WTC11 (cell line): ENCODE measurements at regions not wholly inside any gene's neighbourhood (a gene's known extent, or its start where the extent isn't known, plus 50 kb on each side); places are given as distances from the start of the nearest gene placed in this dataset.

Experiments
- CREM ChIP-seq: sonication (generic); formaldehyde crosslinking; IDR thresholded peaks from 2 replicates; pipeline ENCODE4 v1.8.1; 2022; ENCODE audit warnings: mild to moderate bottlenecking, missing genetic modification reagents, moderate library complexity
- EMX1 ChIP-seq: fragments of 250-450 bp; sonication (Bioruptor Pico); IDR thresholded peaks from 2 replicates; pipeline ENCODE4 v1.8.0; 2021; ENCODE audit warnings: mild to moderate bottlenecking
- ESRRA ChIP-seq: sonication (generic); formaldehyde crosslinking; IDR thresholded peaks from 2 replicates; pipeline ENCODE4 v1.8.1; 2022; ENCODE audit warnings: mild to moderate bottlenecking, missing genetic modification reagents, borderline replicate concordance
- ETV6 ChIP-seq: sonication (generic); formaldehyde crosslinking; IDR thresholded peaks from 2 replicates; pipeline ENCODE4 v1.8.1; 2022; ENCODE audit warnings: mild to moderate bottlenecking, missing genetic modification reagents
- NFE2L1 ChIP-seq: sonication (generic); formaldehyde crosslinking; IDR thresholded peaks from 2 replicates; pipeline ENCODE4 v1.8.1; 2023; ENCODE audit warnings: missing genetic modification reagents
- TEAD4 ChIP-seq: sonication (generic); formaldehyde crosslinking; IDR thresholded peaks from 2 replicates; pipeline ENCODE4 v1.8.0; 2022; ENCODE audit warnings: mild to moderate bottlenecking, missing genetic modification reagents
- TF ChIP-seq, protein P1 (sequence below): sonication (generic); formaldehyde crosslinking; conservative IDR thresholded peaks from 2 replicates; pipeline ENCODE4 v1.8.1; 2022; ENCODE audit warnings: mild to moderate bottlenecking, missing genetic modification reagents
- TF ChIP-seq, protein P2 (sequence below): fragments of 200-600 bp; IDR thresholded peaks from 2 replicates; pipeline ENCODE4 v1.8.0; 2022; ENCODE audit warnings: antibody characterized with exemption
- TF ChIP-seq, protein P3 (sequence below): sonication (generic); formaldehyde crosslinking; IDR thresholded peaks from 2 replicates; pipeline ENCODE4 v1.8.1; 2023; ENCODE audit warnings: mild to moderate bottlenecking, missing genetic modification reagents
- TF ChIP-seq, protein P4 (sequence below): sonication (generic); formaldehyde crosslinking; IDR thresholded peaks from 2 replicates; pipeline ENCODE4 v1.8.0; 2022; ENCODE audit warnings: mild to moderate bottlenecking, missing genetic modification reagents
- TF ChIP-seq, protein P5 (sequence below): fragments of 250-450 bp; sonication (Bioruptor Pico); IDR thresholded peaks from 2 replicates; pipeline ENCODE4 v2.1.2; 2022; ENCODE audit warnings: mild to moderate bottlenecking, moderate library complexity

DNA sequence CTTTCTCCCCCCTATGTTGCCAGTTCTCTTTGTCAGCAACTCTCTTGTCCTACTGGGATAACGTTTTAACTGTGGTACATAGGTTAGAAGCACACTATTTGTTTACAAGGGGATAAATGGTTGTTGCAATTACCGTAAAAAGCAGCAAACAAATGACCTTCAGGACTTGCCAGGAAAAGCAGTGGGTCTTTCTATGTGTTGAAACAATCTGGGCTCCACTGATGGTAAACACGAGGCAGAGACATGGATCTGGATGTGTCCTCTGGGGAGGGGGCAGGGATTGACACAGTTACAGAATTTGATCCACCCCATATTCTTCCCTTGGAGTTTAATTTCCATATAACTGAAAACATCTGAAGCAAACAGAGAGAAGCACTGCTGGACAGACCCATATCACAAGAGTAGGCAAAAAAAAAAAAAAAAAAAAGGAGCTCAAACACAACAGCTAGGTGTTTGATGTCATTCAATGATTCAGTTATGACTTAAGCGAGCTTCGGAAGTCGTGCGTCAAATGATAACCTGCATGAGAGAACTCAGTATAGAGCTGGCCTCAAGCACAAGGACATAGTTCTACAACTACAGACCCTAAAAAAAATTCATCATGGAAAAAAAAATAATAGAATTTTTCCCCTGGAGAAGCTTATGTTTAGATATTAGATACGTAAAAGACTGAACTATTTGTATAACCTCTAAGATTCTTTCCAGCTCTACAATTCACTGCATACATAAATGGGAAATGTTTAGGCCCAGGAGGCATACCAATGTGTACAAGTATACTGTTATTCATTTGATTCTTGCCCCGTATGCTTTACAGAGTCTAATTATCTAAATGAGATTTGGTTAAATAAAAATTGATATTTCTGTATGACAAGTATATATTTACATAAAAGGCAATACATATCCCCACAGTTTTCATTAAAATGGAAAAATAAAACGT lies 127.7 kb downstream of the ALDH8A1 start:
- TF ChIP-seq, protein P1, sequence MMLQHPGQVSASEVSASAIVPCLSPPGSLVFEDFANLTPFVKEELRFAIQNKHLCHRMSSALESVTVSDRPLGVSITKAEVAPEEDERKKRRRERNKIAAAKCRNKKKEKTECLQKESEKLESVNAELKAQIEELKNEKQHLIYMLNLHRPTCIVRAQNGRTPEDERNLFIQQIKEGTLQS (CRISPR knock-in tag) = no peak
- TF ChIP-seq TEAD4 (no peak), EMX1 (no peak), NFE2L1 (CRISPR knock-in tag) (no peak), ETV6 (CRISPR knock-in tag) (no peak), CREM (CRISPR knock-in tag) (no peak), ESRRA (CRISPR knock-in tag) (no peak)
- TF ChIP-seq, protein P2, sequence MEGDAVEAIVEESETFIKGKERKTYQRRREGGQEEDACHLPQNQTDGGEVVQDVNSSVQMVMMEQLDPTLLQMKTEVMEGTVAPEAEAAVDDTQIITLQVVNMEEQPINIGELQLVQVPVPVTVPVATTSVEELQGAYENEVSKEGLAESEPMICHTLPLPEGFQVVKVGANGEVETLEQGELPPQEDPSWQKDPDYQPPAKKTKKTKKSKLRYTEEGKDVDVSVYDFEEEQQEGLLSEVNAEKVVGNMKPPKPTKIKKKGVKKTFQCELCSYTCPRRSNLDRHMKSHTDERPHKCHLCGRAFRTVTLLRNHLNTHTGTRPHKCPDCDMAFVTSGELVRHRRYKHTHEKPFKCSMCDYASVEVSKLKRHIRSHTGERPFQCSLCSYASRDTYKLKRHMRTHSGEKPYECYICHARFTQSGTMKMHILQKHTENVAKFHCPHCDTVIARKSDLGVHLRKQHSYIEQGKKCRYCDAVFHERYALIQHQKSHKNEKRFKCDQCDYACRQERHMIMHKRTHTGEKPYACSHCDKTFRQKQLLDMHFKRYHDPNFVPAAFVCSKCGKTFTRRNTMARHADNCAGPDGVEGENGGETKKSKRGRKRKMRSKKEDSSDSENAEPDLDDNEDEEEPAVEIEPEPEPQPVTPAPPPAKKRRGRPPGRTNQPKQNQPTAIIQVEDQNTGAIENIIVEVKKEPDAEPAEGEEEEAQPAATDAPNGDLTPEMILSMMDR = no peak
- TF ChIP-seq, protein P3, sequence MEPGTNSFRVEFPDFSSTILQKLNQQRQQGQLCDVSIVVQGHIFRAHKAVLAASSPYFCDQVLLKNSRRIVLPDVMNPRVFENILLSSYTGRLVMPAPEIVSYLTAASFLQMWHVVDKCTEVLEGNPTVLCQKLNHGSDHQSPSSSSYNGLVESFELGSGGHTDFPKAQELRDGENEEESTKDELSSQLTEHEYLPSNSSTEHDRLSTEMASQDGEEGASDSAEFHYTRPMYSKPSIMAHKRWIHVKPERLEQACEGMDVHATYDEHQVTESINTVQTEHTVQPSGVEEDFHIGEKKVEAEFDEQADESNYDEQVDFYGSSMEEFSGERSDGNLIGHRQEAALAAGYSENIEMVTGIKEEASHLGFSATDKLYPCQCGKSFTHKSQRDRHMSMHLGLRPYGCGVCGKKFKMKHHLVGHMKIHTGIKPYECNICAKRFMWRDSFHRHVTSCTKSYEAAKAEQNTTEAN (CRISPR knock-in tag) = no peak
- TF ChIP-seq, protein P4, sequence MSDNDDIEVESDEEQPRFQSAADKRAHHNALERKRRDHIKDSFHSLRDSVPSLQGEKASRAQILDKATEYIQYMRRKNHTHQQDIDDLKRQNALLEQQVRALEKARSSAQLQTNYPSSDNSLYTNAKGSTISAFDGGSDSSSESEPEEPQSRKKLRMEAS (CRISPR knock-in tag) = no peak
- TF ChIP-seq, protein P5, sequence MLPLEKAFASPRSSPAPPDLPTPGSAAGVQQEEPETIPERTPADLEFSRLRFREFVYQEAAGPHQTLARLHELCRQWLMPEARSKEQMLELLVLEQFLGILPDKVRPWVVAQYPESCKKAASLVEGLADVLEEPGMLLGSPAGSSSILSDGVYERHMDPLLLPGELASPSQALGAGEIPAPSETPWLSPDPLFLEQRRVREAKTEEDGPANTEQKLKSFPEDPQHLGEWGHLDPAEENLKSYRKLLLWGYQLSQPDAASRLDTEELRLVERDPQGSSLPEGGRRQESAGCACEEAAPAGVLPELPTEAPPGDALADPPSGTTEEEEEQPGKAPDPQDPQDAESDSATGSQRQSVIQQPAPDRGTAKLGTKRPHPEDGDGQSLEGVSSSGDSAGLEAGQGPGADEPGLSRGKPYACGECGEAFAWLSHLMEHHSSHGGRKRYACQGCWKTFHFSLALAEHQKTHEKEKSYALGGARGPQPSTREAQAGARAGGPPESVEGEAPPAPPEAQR (CRISPR knock-in tag) = no peak
